DND-41 (cell line): ENCODE measurements at regions not wholly inside any gene's neighbourhood (a gene's known extent, or its start where the extent isn't known, plus 50 kb on each side); places are given as distances from the start of the nearest gene placed in this dataset.

Experiments used
- CTCF ChIP-seq: IDR thresholded peaks from 2 replicates; pipeline ENCODE4 v1.5.1; 2012; ENCODE audit warnings: borderline replicate concordance, low read length, moderate library complexity, mild to moderate bottlenecking; ENCODE audit not compliant: poor library complexity, severe bottlenecking; ENCODE audit errors: extremely low read depth
- EZH2 ChIP-seq: IDR thresholded peaks from 3 replicates; pipeline ENCODE4 v1.6.1; 2012; ENCODE audit warnings: borderline replicate concordance, low read depth, mild to moderate bottlenecking, moderate library complexity, low read length, inconsistent platforms; ENCODE audit not compliant: severe bottlenecking

DNA sequence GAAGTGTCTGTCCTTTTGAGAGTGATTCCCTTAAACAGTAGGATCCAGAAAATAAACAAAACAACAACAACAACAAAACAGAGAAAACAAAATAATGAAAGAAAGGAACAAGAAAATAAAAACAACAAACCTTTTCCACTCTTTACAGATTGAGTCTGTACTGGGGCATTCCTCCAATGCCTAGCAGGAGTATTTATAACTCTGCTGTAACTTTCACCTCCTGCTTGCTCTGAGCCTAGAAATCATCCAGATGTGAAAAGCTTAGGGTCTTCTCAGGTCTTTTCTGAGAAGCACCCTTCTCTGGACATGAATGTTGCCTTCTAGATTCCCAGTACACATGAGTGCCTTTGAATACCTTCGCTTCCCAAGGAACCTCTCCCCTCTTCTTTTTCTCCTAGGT, 1239.4 kb downstream of the CNTNAP5 start:
- TF ChIP-seq CTCF (no peak), EZH2 (no peak)
